GM23338 (cell line): ENCODE measurements at regions not wholly inside any gene's neighbourhood (a gene's known extent, or its start where the extent isn't known, plus 50 kb on each side); places are given as distances from the start of the nearest gene placed in this dataset.

Experiments used
- ATAC-seq: fragments of 200-7000 bp; cut with Tn5 transposase; 3 replicates; pipeline ENCODE4 v1.9.1; 2020
- DNase-seq: peaks from one replicate; pipeline ENCODE4 v3.0.0-alpha.2; 2015; ENCODE audit warnings: low spot score
- H2AFZ ChIP-seq: fragments of 200-600 bp; sonication (generic); 2 replicates; pipeline ENCODE4 v1.8.0; 2016; ENCODE audit warnings: antibody characterized with exemption, mild to moderate bottlenecking, moderate library complexity
- H3F3A ChIP-seq: fragments of 200-600 bp; sonication (generic); replicated peaks from 2 replicates; pipeline ENCODE4 v1.8.0; 2017; ENCODE audit warnings: antibody characterized with exemption, mixed run types, low read depth
- H3K27ac ChIP-seq: fragments of 200-600 bp; sonication (generic); 2 replicates; pipeline ENCODE4 v1.6.1; 2016; ENCODE audit warnings: low read depth
- H3K27me3 ChIP-seq: fragments of 200-600 bp; sonication (generic); 2 replicates; pipeline ENCODE4 v1.8.0; 2016; ENCODE audit warnings: mild to moderate bottlenecking, mixed run types, moderate library complexity; ENCODE audit not compliant: insufficient read depth
- H3K36me3 ChIP-seq: fragments of 200-600 bp; sonication (generic); 2 replicates; pipeline ENCODE4 v1.8.0; 2016; ENCODE audit warnings: mild to moderate bottlenecking; ENCODE audit not compliant: insufficient read depth
- H3K4me1 ChIP-seq: fragments of 200-600 bp; sonication (generic); 2 replicates; pipeline ENCODE4 v1.8.0; 2016; ENCODE audit warnings: mild to moderate bottlenecking, moderate library complexity; ENCODE audit not compliant: insufficient read depth
- H3K4me2 ChIP-seq: fragments of 200-600 bp; sonication (generic); 2 replicates; pipeline ENCODE4 v1.7.1; 2017; ENCODE audit warnings: mixed run types
- H3K4me3 ChIP-seq: fragments of 200-600 bp; sonication (generic); 2 replicates; pipeline ENCODE4 v1.6.1; 2016; ENCODE audit warnings: mixed run types
- H3K79me2 ChIP-seq: fragments of 200-600 bp; sonication (generic); replicated peaks from 2 replicates; pipeline ENCODE4 v1.8.0; 2017; ENCODE audit warnings: mild to moderate bottlenecking; ENCODE audit not compliant: insufficient read depth
- H3K9me2 ChIP-seq: fragments of 200-600 bp; sonication (generic); 2 replicates; pipeline ENCODE4 v1.8.0; 2017; ENCODE audit not compliant: insufficient read depth
- H4K20me1 ChIP-seq: fragments of 200-600 bp; sonication (generic); replicated peaks from 2 replicates; pipeline ENCODE4 v1.8.0; 2017; ENCODE audit warnings: mild to moderate bottlenecking; ENCODE audit not compliant: insufficient read depth
- H3K27ac Mint-ChIP-seq: 2 replicates; pipeline ENCODE4 v1.8.0; 2020; ENCODE audit warnings: inconsistent platforms, mild to moderate bottlenecking, moderate library complexity, mixed read lengths
- H3K27me3 Mint-ChIP-seq: 3 replicates; pipeline ENCODE4 v1.8.0; 2022; ENCODE audit warnings: low read depth, mild to moderate bottlenecking, moderate library complexity, mixed read lengths, inconsistent platforms; ENCODE audit not compliant: insufficient read depth, poor library complexity
- H3K36me3 Mint-ChIP-seq: 3 replicates; pipeline ENCODE4 v1.8.0; 2021; ENCODE audit warnings: low read depth, mild to moderate bottlenecking, inconsistent platforms, moderate library complexity, mixed read lengths
- H3K4me1 Mint-ChIP-seq: 3 replicates; pipeline ENCODE4 v1.8.0; 2020; ENCODE audit warnings: mild to moderate bottlenecking, inconsistent platforms, mixed read lengths
- H3K4me3 Mint-ChIP-seq: 3 replicates; pipeline ENCODE4 v1.8.0; 2021; ENCODE audit warnings: moderate library complexity, mild to moderate bottlenecking, inconsistent platforms, mixed read lengths
- H3K9me3 Mint-ChIP-seq: 3 replicates; pipeline ENCODE4 v1.8.0; 2020; ENCODE audit warnings: moderate library complexity, mild to moderate bottlenecking, inconsistent platforms, mixed read lengths
- CREB1 ChIP-seq: fragments of 250-450 bp; sonication (Bioruptor Pico); IDR thresholded peaks from 2 replicates; pipeline ENCODE4 v1.5.0; 2020; ENCODE audit warnings: low read depth, mild to moderate bottlenecking, moderate library complexity
- CTCF ChIP-seq, 2 experiments: fragments of 200-600 bp in 1 of 2; sonication (generic) in 1 of 2; conservative IDR thresholded peaks; 2 replicates each; pipeline versions ENCODE4 v1.5.1 to v1.6.1; 2016 to 2017; ENCODE audit warnings: antibody characterized with exemption in 2 of 2, low read depth in 2 of 2, mild to moderate bottlenecking in 2 of 2, moderate library complexity in 1 of 2
- EZH2 ChIP-seq: fragments of 200-600 bp; sonication (generic); IDR thresholded peaks from one replicate; pipeline ENCODE4 v1.8.0; 2017; ENCODE audit warnings: antibody characterized with exemption, mild to moderate bottlenecking, low read depth; ENCODE audit not compliant: unreplicated experiment
- EZH2phosphoT487 ChIP-seq: fragments of 200-600 bp; sonication (generic); IDR thresholded peaks from one replicate; pipeline ENCODE4 v1.8.1; 2018; ENCODE audit warnings: antibody characterized with exemption; ENCODE audit not compliant: unreplicated experiment
- JUNB ChIP-seq: IDR thresholded peaks from one replicate; pipeline ENCODE4 v1.6.1; 2016; ENCODE audit warnings: antibody characterized with exemption; ENCODE audit not compliant: unreplicated experiment
- NANOG ChIP-seq: IDR thresholded peaks from 2 replicates; pipeline ENCODE4 v1.6.1; 2016; ENCODE audit warnings: antibody characterized with exemption, borderline replicate concordance
- POLR2AphosphoS5 ChIP-seq: IDR thresholded peaks from 2 replicates; pipeline ENCODE4 v1.6.1; 2016; ENCODE audit warnings: antibody characterized with exemption, low read depth
- STAT1 ChIP-seq: IDR thresholded peaks from one replicate; pipeline ENCODE4 v1.6.1; 2016; ENCODE audit warnings: antibody characterized with exemption; ENCODE audit not compliant: unreplicated experiment
- ZNF114 ChIP-seq: fragments of 250-450 bp; sonication (Bioruptor Pico); IDR thresholded peaks from 2 replicates; pipeline ENCODE4 v1.5.0; 2020; ENCODE audit warnings: mild to moderate bottlenecking, moderate library complexity
- ZNF331 ChIP-seq: fragments of 250-450 bp; sonication (Bioruptor Pico); IDR thresholded peaks from 2 replicates; pipeline ENCODE4 v1.5.0; 2020; ENCODE audit warnings: low read depth, mild to moderate bottlenecking, moderate library complexity
- TF ChIP-seq, protein P1 (sequence below): IDR thresholded peaks from one replicate; pipeline ENCODE4 v1.6.1; 2018; ENCODE audit warnings: antibody characterized with exemption; ENCODE audit not compliant: unreplicated experiment
- TF ChIP-seq, protein P2 (sequence below): IDR thresholded peaks from 2 replicates; pipeline ENCODE4 v1.6.1; 2016; ENCODE audit warnings: antibody characterized with exemption
- TF ChIP-seq, protein P3 (sequence below): fragments of 250-450 bp; sonication (Bioruptor Pico); IDR thresholded peaks from 2 replicates; pipeline ENCODE4 v1.5.0; 2020; ENCODE audit warnings: mild to moderate bottlenecking, moderate library complexity

GRCh38 chr20:6679086-6679485 is 88.4 kb upstream of the BMP2 start (continued):
- TF ChIP-seq, protein P1, sequence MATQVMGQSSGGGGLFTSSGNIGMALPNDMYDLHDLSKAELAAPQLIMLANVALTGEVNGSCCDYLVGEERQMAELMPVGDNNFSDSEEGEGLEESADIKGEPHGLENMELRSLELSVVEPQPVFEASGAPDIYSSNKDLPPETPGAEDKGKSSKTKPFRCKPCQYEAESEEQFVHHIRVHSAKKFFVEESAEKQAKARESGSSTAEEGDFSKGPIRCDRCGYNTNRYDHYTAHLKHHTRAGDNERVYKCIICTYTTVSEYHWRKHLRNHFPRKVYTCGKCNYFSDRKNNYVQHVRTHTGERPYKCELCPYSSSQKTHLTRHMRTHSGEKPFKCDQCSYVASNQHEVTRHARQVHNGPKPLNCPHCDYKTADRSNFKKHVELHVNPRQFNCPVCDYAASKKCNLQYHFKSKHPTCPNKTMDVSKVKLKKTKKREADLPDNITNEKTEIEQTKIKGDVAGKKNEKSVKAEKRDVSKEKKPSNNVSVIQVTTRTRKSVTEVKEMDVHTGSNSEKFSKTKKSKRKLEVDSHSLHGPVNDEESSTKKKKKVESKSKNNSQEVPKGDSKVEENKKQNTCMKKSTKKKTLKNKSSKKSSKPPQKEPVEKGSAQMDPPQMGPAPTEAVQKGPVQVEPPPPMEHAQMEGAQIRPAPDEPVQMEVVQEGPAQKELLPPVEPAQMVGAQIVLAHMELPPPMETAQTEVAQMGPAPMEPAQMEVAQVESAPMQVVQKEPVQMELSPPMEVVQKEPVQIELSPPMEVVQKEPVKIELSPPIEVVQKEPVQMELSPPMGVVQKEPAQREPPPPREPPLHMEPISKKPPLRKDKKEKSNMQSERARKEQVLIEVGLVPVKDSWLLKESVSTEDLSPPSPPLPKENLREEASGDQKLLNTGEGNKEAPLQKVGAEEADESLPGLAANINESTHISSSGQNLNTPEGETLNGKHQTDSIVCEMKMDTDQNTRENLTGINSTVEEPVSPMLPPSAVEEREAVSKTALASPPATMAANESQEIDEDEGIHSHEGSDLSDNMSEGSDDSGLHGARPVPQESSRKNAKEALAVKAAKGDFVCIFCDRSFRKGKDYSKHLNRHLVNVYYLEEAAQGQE: no peak
- TF ChIP-seq JUNB: no peak

- ATAC-seq (no peak), DNase-seq (no peak)
- H3K4me3 ChIP-seq: no peak overlapping the region
- H3K27ac ChIP-seq: no peak overlapping the region
- H3K9me3 Mint-ChIP-seq: no peaks in the 10 kb centered on the region
- no peaks in the 10 kb centered on the region for H3K79me2 ChIP-seq
- no peaks in the 10 kb centered on the region for H3K27me3 ChIP-seq
- no peaks in the 10 kb centered on the region for H3F3A ChIP-seq
- no peak overlapping the region for H2AFZ ChIP-seq
- no peak overlapping the region for H3K4me2 ChIP-seq
- no peaks in the 10 kb centered on the region for H3K4me1 ChIP-seq
- H3K27ac Mint-ChIP-seq: no peak overlapping the region
- no peaks in the 10 kb centered on the region for H3K9me2 ChIP-seq
- H3K27me3 Mint-ChIP-seq: no peaks in the 10 kb centered on the region
- H4K20me1 ChIP-seq: no peaks in the 10 kb centered on the region
- no peaks in the 10 kb centered on the region for H3K4me1 Mint-ChIP-seq
- H3K36me3 Mint-ChIP-seq: no peaks in the 10 kb centered on the region
- H3K4me3 Mint-ChIP-seq: no peak overlapping the region
- H3K36me3 ChIP-seq: no peaks in the 10 kb centered on the region
- TF ChIP-seq ZNF331 (CRISPR knock-in tag) (no peak), EZH2 (no peak), JUNB (no peak), CREB1 (CRISPR knock-in tag) (no peak), EZH2phosphoT487 (no peak), STAT1 (no peak), POLR2AphosphoS5 (no peak), CTCF (conservative IDR thresholded peaks at IDR 0.05; ENCODE audit: low read depth in 2 of 2) (no peak), NANOG (no peak), ZNF114 (CRISPR knock-in tag) (no peak)
- TF ChIP-seq, protein P2, sequence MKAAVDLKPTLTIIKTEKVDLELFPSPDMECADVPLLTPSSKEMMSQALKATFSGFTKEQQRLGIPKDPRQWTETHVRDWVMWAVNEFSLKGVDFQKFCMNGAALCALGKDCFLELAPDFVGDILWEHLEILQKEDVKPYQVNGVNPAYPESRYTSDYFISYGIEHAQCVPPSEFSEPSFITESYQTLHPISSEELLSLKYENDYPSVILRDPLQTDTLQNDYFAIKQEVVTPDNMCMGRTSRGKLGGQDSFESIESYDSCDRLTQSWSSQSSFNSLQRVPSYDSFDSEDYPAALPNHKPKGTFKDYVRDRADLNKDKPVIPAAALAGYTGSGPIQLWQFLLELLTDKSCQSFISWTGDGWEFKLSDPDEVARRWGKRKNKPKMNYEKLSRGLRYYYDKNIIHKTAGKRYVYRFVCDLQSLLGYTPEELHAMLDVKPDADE: no peak
- TF ChIP-seq, protein P3, sequence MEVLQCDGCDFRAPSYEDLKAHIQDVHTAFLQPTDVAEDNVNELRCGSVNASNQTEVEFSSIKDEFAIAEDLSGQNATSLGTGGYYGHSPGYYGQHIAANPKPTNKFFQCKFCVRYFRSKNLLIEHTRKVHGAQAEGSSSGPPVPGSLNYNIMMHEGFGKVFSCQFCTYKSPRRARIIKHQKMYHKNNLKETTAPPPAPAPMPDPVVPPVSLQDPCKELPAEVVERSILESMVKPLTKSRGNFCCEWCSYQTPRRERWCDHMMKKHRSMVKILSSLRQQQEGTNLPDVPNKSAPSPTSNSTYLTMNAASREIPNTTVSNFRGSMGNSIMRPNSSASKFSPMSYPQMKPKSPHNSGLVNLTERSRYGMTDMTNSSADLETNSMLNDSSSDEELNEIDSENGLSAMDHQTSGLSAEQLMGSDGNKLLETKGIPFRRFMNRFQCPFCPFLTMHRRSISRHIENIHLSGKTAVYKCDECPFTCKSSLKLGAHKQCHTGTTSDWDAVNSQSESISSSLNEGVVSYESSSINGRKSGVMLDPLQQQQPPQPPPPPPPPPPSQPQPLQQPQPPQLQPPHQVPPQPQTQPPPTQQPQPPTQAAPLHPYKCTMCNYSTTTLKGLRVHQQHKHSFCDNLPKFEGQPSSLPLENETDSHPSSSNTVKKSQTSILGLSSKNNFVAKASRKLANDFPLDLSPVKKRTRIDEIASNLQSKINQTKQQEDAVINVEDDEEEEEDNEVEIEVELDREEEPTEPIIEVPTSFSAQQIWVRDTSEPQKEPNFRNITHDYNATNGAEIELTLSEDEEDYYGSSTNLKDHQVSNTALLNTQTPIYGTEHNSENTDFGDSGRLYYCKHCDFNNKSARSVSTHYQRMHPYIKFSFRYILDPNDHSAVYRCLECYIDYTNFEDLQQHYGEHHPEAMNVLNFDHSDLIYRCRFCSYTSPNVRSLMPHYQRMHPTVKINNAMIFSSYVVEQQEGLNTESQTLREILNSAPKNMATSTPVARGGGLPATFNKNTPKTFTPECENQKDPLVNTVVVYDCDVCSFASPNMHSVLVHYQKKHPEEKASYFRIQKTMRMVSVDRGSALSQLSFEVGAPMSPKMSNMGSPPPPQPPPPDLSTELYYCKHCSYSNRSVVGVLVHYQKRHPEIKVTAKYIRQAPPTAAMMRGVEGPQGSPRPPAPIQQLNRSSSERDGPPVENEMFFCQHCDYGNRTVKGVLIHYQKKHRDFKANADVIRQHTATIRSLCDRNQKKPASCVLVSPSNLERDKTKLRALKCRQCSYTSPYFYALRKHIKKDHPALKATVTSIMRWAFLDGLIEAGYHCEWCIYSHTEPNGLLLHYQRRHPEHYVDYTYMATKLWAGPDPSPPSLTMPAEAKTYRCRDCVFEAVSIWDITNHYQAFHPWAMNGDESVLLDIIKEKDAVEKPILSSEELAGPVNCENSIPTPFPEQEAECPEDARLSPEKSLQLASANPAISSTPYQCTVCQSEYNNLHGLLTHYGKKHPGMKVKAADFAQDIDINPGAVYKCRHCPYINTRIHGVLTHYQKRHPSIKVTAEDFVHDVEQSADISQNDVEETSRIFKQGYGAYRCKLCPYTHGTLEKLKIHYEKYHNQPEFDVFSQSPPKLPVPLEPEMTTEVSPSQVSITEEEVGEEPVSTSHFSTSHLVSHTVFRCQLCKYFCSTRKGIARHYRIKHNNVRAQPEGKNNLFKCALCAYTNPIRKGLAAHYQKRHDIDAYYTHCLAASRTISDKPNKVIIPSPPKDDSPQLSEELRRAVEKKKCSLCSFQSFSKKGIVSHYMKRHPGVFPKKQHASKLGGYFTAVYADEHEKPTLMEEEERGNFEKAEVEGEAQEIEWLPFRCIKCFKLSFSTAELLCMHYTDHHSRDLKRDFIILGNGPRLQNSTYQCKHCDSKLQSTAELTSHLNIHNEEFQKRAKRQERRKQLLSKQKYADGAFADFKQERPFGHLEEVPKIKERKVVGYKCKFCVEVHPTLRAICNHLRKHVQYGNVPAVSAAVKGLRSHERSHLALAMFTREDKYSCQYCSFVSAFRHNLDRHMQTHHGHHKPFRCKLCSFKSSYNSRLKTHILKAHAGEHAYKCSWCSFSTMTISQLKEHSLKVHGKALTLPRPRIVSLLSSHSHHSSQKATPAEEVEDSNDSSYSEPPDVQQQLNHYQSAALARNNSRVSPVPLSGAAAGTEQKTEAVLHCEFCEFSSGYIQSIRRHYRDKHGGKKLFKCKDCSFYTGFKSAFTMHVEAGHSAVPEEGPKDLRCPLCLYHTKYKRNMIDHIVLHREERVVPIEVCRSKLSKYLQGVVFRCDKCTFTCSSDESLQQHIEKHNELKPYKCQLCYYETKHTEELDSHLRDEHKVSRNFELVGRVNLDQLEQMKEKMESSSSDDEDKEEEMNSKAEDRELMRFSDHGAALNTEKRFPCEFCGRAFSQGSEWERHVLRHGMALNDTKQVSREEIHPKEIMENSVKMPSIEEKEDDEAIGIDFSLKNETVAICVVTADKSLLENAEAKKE (CRISPR knock-in tag): no peak
These were observed 89.4 kb upstream of the BMP2 start for GRCh38 chr20:6678101-6678500.
